SK-N-MC (cell line): ENCODE measurements at regions not wholly inside any gene's neighbourhood (a gene's known extent, or its start where the extent isn't known, plus 50 kb on each side); places are given as distances from the start of the nearest gene placed in this dataset.

Experiments
- EZH2 ChIP-seq: fragments of 200-600 bp; sonication (generic); IDR thresholded peaks from one replicate; pipeline ENCODE4 v1.6.1; 2017; ENCODE audit warnings: antibody characterized with exemption
- POLR2AphosphoS5 ChIP-seq: IDR thresholded peaks from 2 replicates; pipeline ENCODE4 v1.6.1; 2012; ENCODE audit warnings: mild to moderate bottlenecking, low read depth, low read length, borderline replicate concordance

GRCh38 chr10:131649617-131650016 lies 251.2 kb upstream of the PPP2R2D start:
- no peak for TF ChIP-seq POLR2AphosphoS5
- TF ChIP-seq EZH2, result no peak
